HG02763 (cell line): ENCODE measurements at regions not wholly inside any gene's neighbourhood (a gene's known extent, or its start where the extent isn't known, plus 50 kb on each side); places are given as distances from the start of the nearest gene placed in this dataset.
"Not testable (repeated sequence)": the region's sequence is repeated elsewhere in the genome, so short reads cannot be mapped to it uniquely, and the experiment has no call there.

Experiments
- ATAC-seq: cut with Tn5 transposase; IDR thresholded peaks from one replicate; pipeline ENCODE4 v1.9.1; 2021; ENCODE audit warnings: mild to moderate bottlenecking, moderate library complexity; ENCODE audit not compliant: unreplicated experiment

- no peak for ATAC-seq
Measured at GRCh38 chr14:98189062-98189461, 1082.9 kb downstream of the BCL11B start.

GRCh38 chr14:98189511-98189910 is 1082.5 kb downstream of the BCL11B start:
- no peak for ATAC-seq

DNA sequence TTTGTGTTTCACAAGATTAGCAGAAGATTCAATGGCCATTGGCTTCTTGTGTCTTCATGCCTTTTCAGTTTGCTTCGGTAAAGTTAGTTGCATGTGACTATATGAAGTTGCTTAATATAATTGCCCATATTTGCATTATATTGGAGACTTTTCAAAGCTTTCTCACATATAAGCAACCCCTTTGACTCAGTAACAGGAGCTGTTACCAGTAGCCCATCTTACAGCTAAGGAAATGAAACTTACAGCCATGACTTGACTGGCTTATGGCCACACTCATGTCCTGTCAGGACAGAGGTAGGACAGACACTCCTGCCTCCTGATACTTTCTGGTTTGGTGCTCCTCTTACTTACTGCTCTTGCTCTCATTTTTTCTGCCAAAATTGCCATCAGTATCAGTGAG is 1082.1 kb downstream of the BCL11B start:
- no peak for ATAC-seq

DNA sequence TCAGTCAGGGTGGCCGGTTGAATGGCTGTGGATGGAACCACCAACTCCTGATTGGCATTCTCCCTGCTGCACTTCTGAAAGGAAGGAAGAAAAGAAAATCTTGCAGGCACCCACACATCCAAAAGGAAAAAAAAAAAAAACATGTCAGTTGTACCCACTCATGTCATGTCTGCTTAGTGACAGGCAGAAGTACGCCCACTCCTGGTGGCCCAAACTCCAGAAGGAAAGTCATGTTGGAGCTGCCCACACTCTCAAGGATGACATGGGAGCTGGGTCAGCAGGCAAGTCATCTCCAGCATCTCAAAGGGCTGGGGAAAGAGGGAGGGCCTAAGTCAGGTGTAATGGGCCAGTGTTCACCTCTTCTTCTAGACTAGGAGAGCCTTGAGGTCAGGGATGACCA is 1079.1 kb downstream of the BCL11B start:
- ATAC-seq = no peak

GRCh38 chr14:98194821-98195220 is 1077.2 kb downstream of the BCL11B start:
- no peak for ATAC-seq

DNA sequence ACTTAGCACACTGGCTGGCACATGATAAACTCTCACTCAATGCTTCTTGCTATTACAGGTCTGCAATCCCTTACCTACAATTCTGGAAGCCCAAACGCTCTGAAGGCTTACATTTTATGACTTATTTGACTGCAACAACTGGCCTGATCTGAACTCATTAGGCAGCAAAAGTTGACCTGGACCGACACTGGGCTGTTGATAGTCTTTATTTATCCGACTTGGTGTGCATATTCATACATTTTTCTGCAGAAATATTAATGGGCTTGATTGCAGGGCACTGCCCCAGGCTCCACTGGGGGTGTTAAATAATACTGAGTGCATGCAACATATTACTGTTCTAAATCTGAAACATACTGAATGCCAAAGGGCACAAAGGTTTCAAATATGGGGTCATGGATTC is 1076.7 kb downstream of the BCL11B start:
- ATAC-seq = no peak

- no peak for ATAC-seq
Measured at GRCh38 chr14:98197933-98198332, 1074.1 kb downstream of the BCL11B start.

- no peak for ATAC-seq
Measured at GRCh38 chr14:98198385-98198784, 1073.6 kb downstream of the BCL11B start.

GRCh38 chr14:98200601-98201000 is 1071.4 kb downstream of the BCL11B start:
- ATAC-seq = no peak

DNA sequence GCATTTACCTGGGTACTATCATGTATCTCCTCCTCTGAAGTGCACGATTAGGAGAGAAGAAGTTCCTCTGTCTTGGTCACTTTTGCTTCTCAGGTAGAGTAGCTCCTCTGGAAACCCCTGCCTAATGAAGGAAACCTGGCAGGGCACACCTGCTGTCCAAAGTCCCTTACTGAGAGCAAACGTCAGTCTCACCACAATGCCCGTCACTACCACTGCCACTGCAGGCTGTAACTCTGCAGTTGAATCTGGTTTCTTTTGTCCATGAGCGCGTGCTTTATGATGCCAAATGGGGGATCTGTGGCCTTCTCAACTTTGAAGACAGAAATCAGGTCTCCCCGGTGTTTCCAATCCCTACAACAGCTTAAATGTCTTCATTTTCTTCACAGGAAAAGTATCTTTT is 1068.6 kb downstream of the BCL11B start:
- ATAC-seq = no peak

GRCh38 chr14:98204139-98204538 is 1067.9 kb downstream of the BCL11B start:
- no peak for ATAC-seq

DNA sequence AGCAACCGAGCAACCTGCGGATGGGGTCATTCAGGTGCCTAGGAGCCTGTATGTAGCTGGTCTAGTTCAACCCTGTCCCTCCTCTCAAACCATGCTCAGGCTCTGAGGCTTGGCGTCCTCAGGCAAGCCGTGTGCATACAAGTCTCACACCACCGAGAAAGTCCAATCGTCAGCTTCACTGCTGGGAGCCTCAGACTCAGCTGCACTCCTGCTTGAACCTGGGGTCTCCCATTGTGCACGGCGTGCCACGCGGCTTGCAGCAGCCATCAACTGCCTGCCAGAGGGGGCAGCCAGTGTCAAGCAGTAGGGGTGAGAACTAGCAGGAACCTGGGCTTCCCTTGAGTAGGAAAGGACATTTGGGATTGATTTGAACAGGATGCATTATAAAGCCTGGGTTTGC is 1064.6 kb downstream of the BCL11B start:
- ATAC-seq = no peak

GRCh38 chr14:98208211-98208611 is 1063.8 kb downstream of the BCL11B start:
- no peak for ATAC-seq

DNA sequence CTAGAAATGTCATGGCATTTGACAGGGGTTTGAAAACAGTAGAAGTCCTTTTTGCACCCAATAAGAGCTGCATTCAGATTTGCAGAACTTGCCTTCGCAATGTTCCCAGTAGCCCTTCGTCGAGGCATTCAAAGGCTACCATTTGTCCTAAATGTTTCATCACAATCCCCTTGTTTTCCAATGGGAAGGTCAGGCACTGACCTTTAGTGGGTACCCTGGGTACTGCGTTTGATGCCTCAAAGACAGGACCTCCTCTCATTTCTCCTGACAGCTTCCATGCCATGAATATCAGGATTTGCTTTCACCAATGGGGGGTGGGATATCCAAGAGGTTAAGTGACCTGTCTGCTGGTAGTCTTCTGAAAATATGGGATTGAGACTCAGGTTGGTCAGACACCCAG is 1063.1 kb downstream of the BCL11B start:
- ATAC-seq = no peak

- ATAC-seq = no peak
Measured at GRCh38 chr14:98210045-98210672, 1061.8 kb downstream of the BCL11B start.

- no peak for ATAC-seq
Measured at GRCh38 chr14:98217530-98217929, 1054.5 kb downstream of the BCL11B start.

- ATAC-seq = no peak
Measured at GRCh38 chr14:98218218-98218617, 1053.8 kb downstream of the BCL11B start.

DNA sequence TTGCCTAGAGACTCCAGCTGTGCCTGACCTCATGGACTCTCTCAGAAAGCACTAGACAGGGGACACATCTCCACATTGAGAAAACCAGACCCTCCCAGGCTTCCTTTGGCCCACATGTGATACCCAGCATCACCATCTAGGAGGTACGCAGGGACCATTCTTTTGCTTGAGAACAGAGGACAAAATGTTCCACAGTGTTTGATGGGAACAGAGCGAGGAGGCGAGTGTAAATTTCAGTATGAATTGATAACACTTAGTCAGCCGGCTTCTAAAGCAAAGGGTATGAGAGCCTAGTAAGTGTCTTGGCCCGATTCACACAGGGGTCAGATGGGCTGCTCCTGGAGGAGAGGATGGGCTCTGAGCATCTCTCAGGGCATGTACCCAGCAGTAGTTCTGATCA is 1052.4 kb downstream of the BCL11B start:
- no peak for ATAC-seq

DNA sequence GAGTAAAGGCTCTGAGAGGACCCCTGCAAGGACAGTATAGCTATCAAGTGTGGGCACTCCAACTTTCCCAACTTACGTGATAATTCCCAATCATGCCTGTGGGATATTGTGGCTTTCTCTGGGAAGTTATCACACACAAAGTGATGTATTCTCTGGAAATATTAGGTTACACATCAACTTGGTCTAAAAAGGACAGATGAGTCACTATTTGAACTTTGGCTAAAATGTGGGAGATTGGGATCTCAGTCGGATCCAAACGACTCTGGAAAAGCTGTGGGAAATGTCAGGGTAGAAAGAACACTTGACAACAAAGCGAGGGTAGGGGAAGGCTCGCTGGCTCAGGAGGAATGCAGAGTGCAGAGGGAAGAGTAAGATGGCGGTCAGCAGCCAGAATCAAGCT is 1048.9 kb downstream of the BCL11B start:
- no peak for ATAC-seq

- ATAC-seq = not testable (repeated sequence)
Measured at GRCh38 chr14:98223710-98224109, 1048.3 kb downstream of the BCL11B start.

GRCh38 chr14:98226411-98226810 is 1045.6 kb downstream of the BCL11B start:
- ATAC-seq = no peak

- ATAC-seq = no peak
Measured at GRCh38 chr14:98227000-98227726, 1044.8 kb downstream of the BCL11B start.

- ATAC-seq = no peak
Measured at GRCh38 chr14:98227727-98228111, 1044.3 kb downstream of the BCL11B start.
